HUES64 (cell line): ENCODE measurements at regions not wholly inside any gene's neighbourhood (a gene's known extent, or its start where the extent isn't known, plus 50 kb on each side); places are given as distances from the start of the nearest gene placed in this dataset.
"Not testable (repeated sequence)": the region's sequence is repeated elsewhere in the genome, so short reads cannot be mapped to it uniquely, and the experiment has no call there.

Experiments used
- H3K27ac ChIP-seq: 2 replicates; pipeline ENCODE4 v1.7.0; 2013; ENCODE audit warnings: low read depth, low read length, inconsistent platforms
- H3K27me3 ChIP-seq: 2 replicates; pipeline ENCODE4 v1.6.1; 2013; ENCODE audit warnings: mild to moderate bottlenecking, low read length; ENCODE audit not compliant: insufficient read depth
- H3K36me3 ChIP-seq: 2 replicates; pipeline ENCODE4 v1.6.1; 2013; ENCODE audit warnings: mild to moderate bottlenecking, low read length; ENCODE audit not compliant: insufficient read depth
- H3K4me1 ChIP-seq: 2 replicates; pipeline ENCODE4 v1.6.1; 2013; ENCODE audit warnings: mild to moderate bottlenecking, low read length, moderate library complexity; ENCODE audit not compliant: insufficient read depth
- H3K4me3 ChIP-seq: 2 replicates; pipeline ENCODE4 v1.5.1; 2013; ENCODE audit warnings: mild to moderate bottlenecking, low read length, moderate library complexity
- H3K9ac ChIP-seq: 2 replicates; pipeline ENCODE4 v1.6.1; 2013; ENCODE audit warnings: mild to moderate bottlenecking, low read depth, low read length
- H3K9me3 ChIP-seq: 2 replicates; pipeline ENCODE4 v1.6.1; 2013; ENCODE audit warnings: low read depth, low read length; ENCODE audit not compliant: insufficient read depth
- WGBS: fragments of 150-250, 120-280 bp; methylation state at CpG from one replicate; pipeline ENCODE4 v1.1.7; 2013; ENCODE audit warnings: missing lambda C conversion rate; 5-methylcytosine and 5-hydroxymethylcytosine counted together

DNA sequence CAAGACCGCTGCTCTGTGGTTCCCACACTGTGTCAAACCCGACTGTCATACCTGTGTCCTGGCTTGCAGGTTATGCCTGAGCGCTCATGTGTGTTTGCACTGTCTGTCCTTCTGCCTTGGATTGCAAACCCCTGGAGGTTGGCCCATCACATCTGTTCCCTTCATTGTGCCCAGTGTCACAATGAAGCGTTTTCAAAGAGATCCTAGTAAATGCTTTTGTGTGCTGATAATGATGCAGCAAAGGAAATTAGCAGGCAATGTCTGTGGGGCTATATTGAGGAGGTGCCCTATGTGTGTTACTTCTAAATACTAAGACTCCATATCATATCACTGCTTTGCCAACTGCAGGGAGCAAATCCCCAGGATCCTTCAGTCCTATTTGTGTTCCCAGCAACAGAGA is 424.4 kb upstream of the NFIA start:
- H3K27me3 ChIP-seq, result no peaks in the 10 kb centered on the region
- no peaks in the 10 kb centered on the region for H3K36me3 ChIP-seq
- H3K4me1 ChIP-seq, result no peaks in the 10 kb centered on the region
- H3K9ac ChIP-seq, result no peak overlapping the region
- no peaks in the 10 kb centered on the region for H3K9me3 ChIP-seq
- H3K27ac ChIP-seq, result no peak overlapping the region
- no peak overlapping the region for H3K4me3 ChIP-seq
- 91% methylated on average over 4 of the region's 4 CpGs for WGBS

DNA sequence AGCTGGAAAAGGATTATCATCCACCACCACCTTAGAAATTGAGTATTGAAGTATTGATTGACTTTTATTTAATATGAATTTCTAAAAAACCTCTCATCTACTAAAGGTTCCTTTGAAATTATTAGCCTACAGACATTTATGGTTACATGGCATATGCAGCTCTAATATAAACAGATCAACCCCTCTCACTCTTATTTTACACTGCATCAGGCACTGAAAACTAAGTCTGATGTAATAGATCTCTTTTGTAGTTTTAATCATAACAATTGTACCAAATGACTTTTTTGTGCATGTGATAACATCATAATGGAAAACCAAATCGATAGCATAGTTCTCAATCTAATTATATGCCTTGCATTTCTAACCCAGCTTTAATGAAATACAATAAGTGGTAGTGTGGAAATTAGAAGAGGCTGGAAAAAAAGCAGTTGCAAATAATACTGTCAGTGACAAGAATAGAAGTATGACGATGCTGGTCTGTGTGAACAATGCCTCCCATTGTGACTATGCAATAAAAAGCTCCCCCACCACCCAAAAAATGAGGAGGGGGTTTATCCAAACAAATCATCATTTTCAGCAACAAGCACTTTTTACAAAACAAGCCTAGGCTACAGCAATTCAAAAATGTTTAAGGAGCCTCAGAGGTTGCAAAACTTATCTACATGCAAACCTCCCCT is 426.5 kb upstream of the NFIA start:
- Histone ChIP-seq H3K4me1 (no peaks in the 10 kb centered on the region), H3K4me3 (no peak overlapping the region), H3K9me3 (no peaks in the 10 kb centered on the region; the same call in 1 of the 2 replicates), H3K36me3 (no peaks in the 10 kb centered on the region), H3K27me3 (no peaks in the 10 kb centered on the region), H3K9ac (no peak overlapping the region), H3K27ac (no peak overlapping the region)
- WGBS, result 83% methylated on average over 1 of the region's 2 CpGs

DNA sequence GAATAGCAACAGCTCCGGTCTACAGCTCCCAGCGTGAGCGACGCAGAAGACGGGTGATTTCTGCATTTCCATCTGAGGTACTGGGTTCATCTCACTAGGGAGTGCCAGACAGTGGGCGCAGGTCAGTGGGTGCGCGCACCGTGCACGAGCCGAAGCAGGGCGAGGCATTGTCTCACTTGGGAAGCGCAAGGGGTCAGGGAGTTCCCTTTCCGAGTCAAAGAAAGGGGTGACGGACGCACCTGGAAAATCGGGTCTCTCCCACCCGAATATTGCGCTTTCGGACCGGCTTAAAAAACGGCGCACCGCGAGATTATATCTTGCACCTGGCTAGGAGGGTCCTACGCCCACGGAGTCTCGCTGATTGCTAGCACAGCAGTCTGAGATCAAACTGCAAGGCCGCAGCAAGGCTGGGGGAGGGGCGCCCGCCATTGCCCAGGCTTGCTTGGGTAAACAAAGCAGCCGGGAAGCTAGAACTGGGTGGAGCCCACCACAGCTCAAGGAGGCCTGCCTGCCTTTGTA is 442.3 kb upstream of the NFIA start:
- H3K27ac ChIP-seq, H3K4me1 ChIP-seq, H3K9me3 ChIP-seq, H3K4me3 ChIP-seq, H3K36me3 ChIP-seq, H3K27me3 ChIP-seq: not testable (repeated sequence)
- 85% methylated on average over 30 of the region's 32 CpGs for whole genome bisulfite sequencing
- peak overlapping the region; percentile 47; the same call in 1 of the 2 replicates for H3K9ac ChIP-seq

DNA sequence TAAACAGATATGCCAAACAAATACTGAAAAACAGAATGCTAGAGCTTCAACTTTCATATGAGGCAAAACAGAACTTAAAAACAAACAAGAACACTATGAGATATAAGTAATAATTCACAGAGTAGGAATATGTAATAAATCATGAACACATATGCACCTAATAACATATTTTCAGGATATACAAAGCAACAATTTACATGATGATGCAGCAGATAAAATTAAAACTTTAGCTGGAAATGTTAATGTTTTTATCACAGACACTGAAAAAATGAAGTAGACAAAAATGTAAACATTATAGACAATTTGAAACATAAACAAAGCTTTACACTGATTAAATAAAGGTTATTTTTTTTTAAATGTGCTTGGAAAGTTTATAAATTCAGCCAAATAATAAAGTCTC is 443.1 kb upstream of the NFIA start:
- H3K36me3 ChIP-seq, result no peaks in the 10 kb centered on the region
- H3K4me3 ChIP-seq, result no peak overlapping the region
- H3K9me3 ChIP-seq, result no peaks in the 10 kb centered on the region
- H3K9ac ChIP-seq, result no peak overlapping the region
- H3K27ac ChIP-seq, result no peak overlapping the region
- H3K27me3 ChIP-seq, result no peaks in the 10 kb centered on the region
- no peaks in the 10 kb centered on the region; the same call in 1 of the 2 replicates for H3K4me1 ChIP-seq

DNA sequence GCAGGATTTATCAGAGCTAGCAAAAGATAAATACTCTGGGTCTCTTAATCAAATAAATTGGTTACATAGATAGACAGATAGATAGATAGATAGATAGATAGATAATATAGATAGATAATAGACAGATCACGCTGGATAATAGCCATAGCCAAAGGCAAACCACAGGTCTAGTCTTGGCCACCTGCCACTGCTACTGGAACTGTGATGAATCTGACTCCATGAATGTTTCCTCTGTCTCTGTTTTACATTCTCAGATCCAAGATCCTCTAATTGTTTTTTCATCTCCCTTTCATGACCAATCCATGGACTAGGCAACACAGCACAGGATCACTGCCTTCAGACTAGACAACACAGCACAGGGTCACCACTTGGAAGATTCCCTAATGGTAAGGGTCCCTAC is 444.7 kb upstream of the NFIA start:
- WGBS, result 100% methylated on average over 1 of the region's 1 CpG
- no peak overlapping the region for H3K4me3 ChIP-seq
- H3K27me3 ChIP-seq, result no peaks in the 10 kb centered on the region
- no peak overlapping the region for H3K27ac ChIP-seq
- no peak overlapping the region for H3K9ac ChIP-seq
- H3K4me1 ChIP-seq, result no peaks in the 10 kb centered on the region; the same call in 1 of the 2 replicates
- H3K9me3 ChIP-seq, result no peaks in the 10 kb centered on the region
- H3K36me3 ChIP-seq, result no peaks in the 10 kb centered on the region

DNA sequence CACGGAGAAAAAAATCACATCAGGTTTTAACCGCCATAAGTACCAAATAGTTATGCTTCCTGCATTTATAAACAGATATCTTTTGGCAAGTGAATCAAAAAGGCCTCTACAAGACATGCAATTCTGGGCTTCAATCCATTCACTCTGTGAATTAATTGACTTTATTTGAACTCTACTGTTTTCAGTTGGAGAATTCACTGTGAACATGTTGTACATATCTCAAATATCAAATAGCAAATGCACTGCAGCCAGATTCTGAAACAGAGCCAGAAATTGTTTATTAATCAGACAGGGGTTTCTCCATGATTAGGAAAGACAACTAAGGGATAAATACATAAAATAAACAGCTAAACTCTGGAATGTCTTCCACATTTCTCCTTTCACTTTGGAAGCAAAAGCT is 445.4 kb upstream of the NFIA start:
- WGBS, result 98% methylated on average over 2 of the region's 2 CpGs
- Histone ChIP-seq H3K27me3 (no peaks in the 10 kb centered on the region), H3K4me3 (no peak overlapping the region), H3K9ac (no peak overlapping the region), H3K9me3 (no peaks in the 10 kb centered on the region), H3K27ac (no peak overlapping the region), H3K4me1 (no peaks in the 10 kb centered on the region; the same call in 1 of the 2 replicates), H3K36me3 (no peaks in the 10 kb centered on the region)

DNA sequence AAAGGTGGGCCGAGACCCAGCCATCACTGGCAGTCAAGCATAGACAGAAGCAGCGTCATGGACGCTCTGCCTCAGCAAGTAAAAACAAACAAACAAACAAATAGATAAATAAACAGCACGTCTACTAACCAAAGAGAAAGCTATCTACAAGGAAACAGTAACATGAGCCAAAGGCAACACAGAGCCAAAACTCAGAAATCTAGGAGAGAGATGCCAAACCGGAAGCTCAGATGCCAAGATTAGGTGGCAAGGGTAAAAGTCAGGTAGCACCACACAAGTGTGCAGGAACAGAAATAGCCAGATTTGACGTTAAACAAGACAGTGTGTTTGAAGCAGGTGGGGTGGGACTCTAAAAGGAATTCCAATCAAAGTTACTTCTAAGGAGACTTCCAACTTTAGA is 448.3 kb upstream of the NFIA start:
- Histone ChIP-seq H3K36me3 (no peaks in the 10 kb centered on the region), H3K9me3 (no peaks in the 10 kb centered on the region), H3K27me3 (no peaks in the 10 kb centered on the region), H3K4me1 (no peaks in the 10 kb centered on the region; the same call in 1 of the 2 replicates), H3K9ac (no peak overlapping the region), H3K27ac (no peak overlapping the region), H3K4me3 (no peak overlapping the region)
- 84% methylated on average over 6 of the region's 6 CpGs for WGBS

DNA sequence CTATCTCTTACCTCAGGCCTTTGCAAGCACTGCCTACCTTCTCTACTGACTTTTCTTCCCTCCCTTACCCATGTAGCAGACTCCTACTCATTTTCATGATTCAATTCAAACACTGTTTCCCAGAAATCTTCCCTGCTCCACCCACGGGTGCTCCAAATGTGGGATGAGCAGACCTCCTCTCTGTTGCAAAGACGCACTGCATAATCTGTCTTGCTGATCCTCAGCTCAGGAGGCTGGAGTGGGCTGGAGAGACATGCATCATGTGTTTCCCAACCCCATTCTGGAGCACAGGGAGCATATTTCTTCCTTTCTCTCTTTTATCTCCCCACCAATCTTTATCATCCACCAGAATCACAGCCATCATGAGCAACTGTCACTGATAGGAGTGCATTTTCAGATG is 459.9 kb upstream of the NFIA start:
- Histone ChIP-seq H3K4me1 (no peaks in the 10 kb centered on the region), H3K9ac (no peak overlapping the region), H3K27ac (no peak overlapping the region), H3K9me3 (no peaks in the 10 kb centered on the region), H3K27me3 (no peaks in the 10 kb centered on the region), H3K36me3 (no peaks in the 10 kb centered on the region), H3K4me3 (no peak overlapping the region)
- 89% methylated on average over 2 of the region's 2 CpGs for WGBS

DNA sequence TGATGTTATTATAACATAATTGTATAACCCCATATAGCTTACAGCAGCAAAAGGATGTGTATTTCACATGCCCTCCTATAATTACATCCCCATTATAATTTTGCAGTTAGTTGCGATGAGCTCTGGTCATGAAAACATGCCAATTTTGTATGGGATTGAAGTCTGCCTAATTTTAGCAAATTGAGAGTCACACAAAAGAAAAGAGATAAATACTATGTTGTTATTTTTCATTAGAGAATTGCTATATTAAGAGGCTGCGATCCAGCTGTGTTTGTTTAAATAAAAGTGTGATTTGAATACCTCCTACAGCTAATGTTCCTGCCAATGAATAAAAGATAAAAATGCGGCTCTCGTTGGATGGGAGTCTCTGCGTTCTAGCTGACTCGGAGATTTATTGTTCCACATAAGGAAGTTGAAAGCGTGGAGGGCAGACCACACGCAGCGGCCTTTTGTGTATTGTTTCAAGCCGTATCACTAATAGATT is 461.0 kb upstream of the NFIA start:
- no peaks in the 10 kb centered on the region for H3K9me3 ChIP-seq
- no peak overlapping the region for H3K27ac ChIP-seq
- H3K36me3 ChIP-seq, result no peaks in the 10 kb centered on the region
- H3K4me1 ChIP-seq, result no peaks in the 10 kb centered on the region
- no peak overlapping the region for H3K4me3 ChIP-seq
- no peaks in the 10 kb centered on the region for H3K27me3 ChIP-seq
- 88% methylated on average over 8 of the region's 10 CpGs for WGBS
- H3K9ac ChIP-seq, result no peak overlapping the region

DNA sequence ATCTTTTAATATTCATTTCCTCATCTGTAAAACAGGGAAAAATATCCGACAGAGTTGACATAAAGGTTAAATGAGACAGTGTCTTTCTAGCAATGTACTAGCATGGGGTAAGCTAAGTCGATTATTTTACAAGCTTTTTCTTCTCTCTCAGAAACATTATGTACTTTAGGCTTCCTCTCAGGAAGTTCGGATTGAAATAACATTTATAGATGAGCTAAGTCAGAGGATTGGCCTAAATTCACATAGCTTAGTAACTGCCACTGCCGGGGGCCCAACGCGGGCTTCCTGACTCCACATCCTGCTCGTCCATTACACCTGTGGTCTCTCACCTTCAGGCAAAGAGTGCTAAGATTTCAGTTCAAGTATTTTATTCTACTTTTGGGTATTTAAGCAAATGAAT is 462.3 kb upstream of the NFIA start:
- Histone ChIP-seq H3K4me1 (no peaks in the 10 kb centered on the region), H3K9me3 (no peaks in the 10 kb centered on the region), H3K27me3 (no peaks in the 10 kb centered on the region), H3K4me3 (no peak overlapping the region), H3K36me3 (no peaks in the 10 kb centered on the region), H3K27ac (no peak overlapping the region), H3K9ac (no peak overlapping the region)
- 95% methylated on average over 7 of the region's 7 CpGs for WGBS

DNA sequence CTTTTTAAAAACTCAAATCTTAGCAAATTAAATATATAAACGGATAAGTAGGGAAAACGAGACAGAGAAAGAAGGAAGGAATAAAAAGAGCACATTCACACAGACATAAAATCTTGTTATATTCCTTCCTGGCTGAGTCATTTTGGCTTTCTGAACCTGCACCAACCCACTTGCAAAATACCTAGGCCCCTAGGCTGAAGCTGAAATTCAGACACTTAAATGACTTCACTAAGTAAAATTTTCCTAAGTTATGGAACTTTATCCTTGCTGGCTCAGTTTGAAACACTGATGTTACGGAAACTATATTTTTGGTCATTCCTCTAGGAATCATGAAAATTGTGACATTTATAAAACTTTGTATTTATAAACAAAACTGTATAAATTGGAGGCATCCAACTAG is 462.8 kb upstream of the NFIA start:
- no peak overlapping the region for H3K4me3 ChIP-seq
- H3K36me3 ChIP-seq, result no peaks in the 10 kb centered on the region
- no CpG with 5 or more reads among the region's 3 CpGs for WGBS
- H3K9me3 ChIP-seq, result no peaks in the 10 kb centered on the region
- H3K27me3 ChIP-seq, result no peaks in the 10 kb centered on the region
- no peak overlapping the region for H3K9ac ChIP-seq
- H3K4me1 ChIP-seq, result no peaks in the 10 kb centered on the region
- no peak overlapping the region for H3K27ac ChIP-seq

DNA sequence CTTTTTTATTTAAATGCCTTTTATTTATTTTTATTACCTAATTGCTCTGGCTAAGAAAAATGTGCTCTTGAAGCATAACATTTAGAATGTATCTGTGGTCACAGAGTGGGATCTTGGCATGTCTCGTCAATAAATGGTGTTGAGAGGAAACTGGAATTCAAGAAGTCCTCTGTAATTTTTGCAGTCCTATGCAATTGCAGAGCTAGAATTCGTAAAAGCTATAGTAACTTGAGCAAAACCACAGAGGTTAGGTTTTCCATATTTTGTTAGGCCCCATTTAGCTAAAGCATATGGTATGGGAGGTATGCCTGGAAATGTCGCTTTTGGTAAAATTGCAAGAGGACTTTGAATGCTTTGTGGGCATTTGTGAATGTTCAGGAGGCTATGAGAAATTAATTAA is 466.7 kb upstream of the NFIA start:
- Histone ChIP-seq H3K4me1 (no peaks in the 10 kb centered on the region), H3K27ac (no peak overlapping the region), H3K27me3 (no peaks in the 10 kb centered on the region), H3K9ac (no peak overlapping the region), H3K4me3 (no peak overlapping the region), H3K36me3 (no peaks in the 10 kb centered on the region), H3K9me3 (no peaks in the 10 kb centered on the region)
- WGBS, result 95% methylated on average over 3 of the region's 3 CpGs
